HepG2 (cell line): ENCODE measurements at regions not wholly inside any gene's neighbourhood (a gene's known extent, or its start where the extent isn't known, plus 50 kb on each side); places are given as distances from the start of the nearest gene placed in this dataset.

Experiments used
- ATAC-seq: fragments of 200-7000 bp; cut with Tn5 transposase; 3 replicates; pipeline ENCODE4 v1.9.1; 2020; ENCODE audit warnings: mild to moderate bottlenecking, moderate library complexity
- BruUV-seq: library from RNA; stranded (reverse); fragments of 400-500 nt; replicated peaks from 2 replicates; lab custom pipeline; 2021; lab: Mats Ljungman, UMichigan
- CTCF ChIA-PET: fragments of 300-600 bp; formaldehyde crosslinking; extraction: SDS; loops from one replicate; lab custom pipeline; 2021; ENCODE audit warnings: low total read pairs, inconsistent platforms, low intra/inter-chr PET ratio; lab: Yijun Ruan, JAX
- POLR2A ChIA-PET: fragments of 350-600 bp; sonication (Branson Sonifier 250); formaldehyde crosslinking; loops from one replicate; lab custom pipeline; 2020; ENCODE audit warnings: antibody characterized with exemption, inconsistent platforms; lab: Yijun Ruan, JAX
- DNase-seq: peaks from one replicate; pipeline ENCODE4 v3.0.0-alpha.2; 2015; ENCODE audit warnings: low spot score
- FAIRE-seq: peaks from 3 replicates; lab custom pipeline; 2011; peaks lifted over from hg19 to GRCh38; lab: Jason Lieb, UNC
- H2AFZ ChIP-seq: one replicate; pipeline ENCODE4 v1.6.1; 2011; ENCODE audit warnings: low read length, inconsistent platforms
- H3K27ac ChIP-seq: fragments of 300-600 bp; 3 replicates; pipeline ENCODE4 v1.8.0; 2011; ENCODE audit warnings: mixed run types, mild to moderate bottlenecking, mixed read lengths, low read length, inconsistent platforms; ENCODE audit not compliant: insufficient read depth; ENCODE audit errors: extremely low read length
- H3K27me3 ChIP-seq, 2 experiments: fragments of 200-600 bp in 1 of 2; 2 replicates in 1 of 2; 3 replicates in 1 of 2; pipeline versions ENCODE4 v1.6.0 to v1.8.0; 2011; ENCODE audit warnings: low read length in 2 of 2, mild to moderate bottlenecking in 2 of 2, moderate library complexity in 2 of 2, inconsistent platforms in 1 of 2; ENCODE audit not compliant: insufficient read depth in 2 of 2, control insufficient read depth in 1 of 2
- H3K36me3 ChIP-seq, 2 experiments: fragments of 200-600 bp in 1 of 2; replicated peaks in 1 of 2; 2 replicates in 1 of 2; 3 replicates in 1 of 2; pipeline versions ENCODE4 v1.5.1 to v1.8.0; 2011; ENCODE audit warnings: low read length in 2 of 2, inconsistent platforms in 1 of 2; ENCODE audit not compliant: insufficient read depth in 2 of 2, control insufficient read depth in 1 of 2
- H3K4me1 ChIP-seq: 2 replicates; pipeline ENCODE4 v1.5.1; 2012; ENCODE audit warnings: low read length, inconsistent platforms; ENCODE audit not compliant: insufficient read depth
- H3K4me2 ChIP-seq: 2 replicates; pipeline ENCODE4 v1.6.0; 2011; ENCODE audit warnings: low read depth, low read length, inconsistent platforms
- H3K4me3 ChIP-seq, 3 experiments: fragments of 200-600 bp in 1 of 3; sonication (generic), shearing (Covaris generic) in 1 of 3; replicated peaks in 1 of 3; 2 replicates each; pipeline ENCODE4 v1.5.1; 2011 to 2016; ENCODE audit warnings: low read length in 3 of 3, inconsistent platforms in 2 of 3, low read depth in 2 of 3, mild to moderate bottlenecking in 2 of 3, control low read depth in 1 of 3, mixed read lengths in 1 of 3; ENCODE audit not compliant: insufficient read depth in 1 of 3
- H3K79me2 ChIP-seq: one replicate; pipeline ENCODE4 v1.6.1; 2011; ENCODE audit warnings: low read length, inconsistent platforms; ENCODE audit not compliant: insufficient read depth
- H3K9ac ChIP-seq: 2 replicates; pipeline ENCODE4 v1.6.0; 2011; ENCODE audit warnings: mild to moderate bottlenecking, low read depth, low read length, inconsistent platforms; ENCODE audit not compliant: insufficient read depth
- H3K9me3 ChIP-seq: 2 replicates; pipeline ENCODE4 v1.5.1; 2012; ENCODE audit warnings: mild to moderate bottlenecking, low read length
- H4K20me1 ChIP-seq: 2 replicates; pipeline ENCODE4 v1.6.0; 2011; ENCODE audit warnings: inconsistent platforms, mild to moderate bottlenecking, low read length, moderate library complexity; ENCODE audit not compliant: insufficient read depth
- CCAR2 ChIP-seq: fragments of 200-400 bp; formaldehyde crosslinking; optimal IDR thresholded peaks from 2 replicates; pipeline ENCODE3; 2018; ENCODE audit warnings: low read depth, mild to moderate bottlenecking, low read length, moderate library complexity
- CCDC6 ChIP-seq: sonication (generic); formaldehyde crosslinking; IDR thresholded peaks from 2 replicates; pipeline ENCODE4 v1.8.1; 2022; ENCODE audit warnings: mild to moderate bottlenecking, missing genetic modification reagents, moderate library complexity
- E2F5 ChIP-seq: sonication (generic); formaldehyde crosslinking; conservative IDR thresholded peaks from 2 replicates; pipeline ENCODE4 v1.4.0; 2020; ENCODE audit warnings: missing genetic modification reagents
- MAFG ChIP-seq: sonication (generic); formaldehyde crosslinking; IDR thresholded peaks from 2 replicates; pipeline ENCODE4 v1.5.1; 2020; ENCODE audit warnings: mild to moderate bottlenecking, missing genetic modification reagents
- PHF8 ChIP-seq: sonication (generic); formaldehyde crosslinking; IDR thresholded peaks from 2 replicates; pipeline ENCODE4 v1.5.0; 2020; ENCODE audit warnings: missing genetic modification reagents
- RCOR2 ChIP-seq: IDR thresholded peaks from 2 replicates; pipeline ENCODE4 v1.6.1; 2016; ENCODE audit warnings: missing biosample characterization, missing genetic modification reagents
- SAP130 ChIP-seq: IDR thresholded peaks from 2 replicates; pipeline ENCODE4 v1.6.1; 2016; ENCODE audit warnings: low read depth
- ZKSCAN5 ChIP-seq: sonication (generic); formaldehyde crosslinking; IDR thresholded peaks from 2 replicates; pipeline ENCODE4 v1.5.1; 2020; ENCODE audit warnings: mild to moderate bottlenecking, missing genetic modification reagents
- ZNF790 ChIP-seq: sonication (generic); formaldehyde crosslinking; IDR thresholded peaks from 2 replicates; pipeline ENCODE4 v1.8.0; 2022; ENCODE audit warnings: missing genetic modification reagents, mild to moderate bottlenecking, borderline replicate concordance
- ZNF792 ChIP-seq: IDR thresholded peaks from 2 replicates; pipeline ENCODE4 v1.6.1; 2016
- WGBS: methylation state at CpG from one replicate; pipeline ENCODE4 v1.1.6; 2017; ENCODE audit warnings: low lambda C conversion rate; 5-methylcytosine and 5-hydroxymethylcytosine counted together
- in situ Hi-C: cut with HindIII; loops from 2 replicates; pipeline ENCODE4 v1.10.0; 2017; ENCODE audit warnings: low pct_unique_long_range_greater_than_20kb; ENCODE audit not compliant: extremely low pct_ligation_motif_present
- intact Hi-C: fragments of 100-400 bp; cut with micrococcal nuclease; formaldehyde crosslinking; loops from one replicate; pipeline ENCODE4 v1.10.0; 2022; ENCODE audit not compliant: unreplicated experiment
- TF ChIP-seq, protein P1 (sequence below): sonication (generic); formaldehyde crosslinking; IDR thresholded peaks from 2 replicates; pipeline ENCODE4 v1.4.0; 2020; ENCODE audit warnings: missing genetic modification reagents

DNA sequence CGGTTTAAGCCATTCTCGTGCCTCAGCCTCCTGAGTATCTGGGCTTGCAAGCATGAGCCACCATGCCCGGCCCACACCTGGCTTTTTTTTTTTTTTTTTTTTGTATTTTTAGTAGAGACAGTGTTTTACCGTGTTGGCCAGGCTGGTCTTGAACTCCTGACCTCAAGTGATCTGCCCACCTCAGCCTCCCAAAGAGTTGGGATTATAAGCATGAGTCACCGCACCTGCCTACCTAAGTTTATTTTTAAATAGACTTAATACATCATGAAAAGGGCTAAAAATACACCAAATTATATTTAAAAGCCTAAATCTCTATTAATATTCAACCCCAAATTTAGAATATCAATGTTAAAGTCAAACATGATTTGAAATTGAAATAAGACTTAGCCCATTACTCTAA is 250.8 kb upstream of the MC4R start:
- in situ Hi-C loops (no loop called here), intact Hi-C loops (no loop called here)
- Histone ChIP-seq H3K27ac (no peak overlapping the region), H3K79me2 (no peaks in the 10 kb centered on the region), H3K4me2 (no peak overlapping the region), H3K9me3 (no peaks in the 10 kb centered on the region), H3K9ac (no peak overlapping the region), H3K4me3 (no peak overlapping the region), H4K20me1 (no peaks in the 10 kb centered on the region), H2AFZ (no peak overlapping the region), H3K27me3 (no peaks in the 10 kb centered on the region), H3K36me3 (no peaks in the 10 kb centered on the region), H3K4me1 (no peaks in the 10 kb centered on the region)
- WGBS: 6% methylated on average over 5 of the region's 5 CpGs
- BruUV-seq: no TSS peak
- ChIA-PET POLR2A (no interaction called here), CTCF (no interaction called here)
- TF ChIP-seq ZNF792: no peak
- ATAC-seq: no peak
- no peak for FAIRE-seq
- no peak for DNase-seq

DNA sequence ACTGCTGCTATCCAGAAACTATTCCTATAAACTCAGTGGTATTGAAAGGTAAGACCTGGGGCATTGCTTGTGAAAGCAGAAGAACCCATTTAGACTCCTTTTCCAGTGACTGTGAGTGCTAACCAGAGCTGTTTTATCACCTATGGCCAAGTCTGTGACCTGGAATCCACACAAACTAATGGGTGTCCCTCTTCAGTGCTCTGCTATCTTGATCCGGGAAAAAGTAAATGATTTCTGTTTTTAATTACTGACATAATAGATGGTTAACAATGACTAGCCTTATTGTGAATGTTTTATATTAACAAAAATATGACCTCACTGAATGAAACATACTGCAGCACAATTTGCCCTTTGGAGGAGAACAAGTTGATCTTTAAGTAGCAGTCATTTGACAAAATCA is 251.6 kb upstream of the MC4R start:
- FAIRE-seq: no peak
- BruUV-seq: no TSS peak
- ChIA-PET CTCF (no interaction called here), POLR2A (no interaction called here)
- no peak overlapping the region for H3K4me2 ChIP-seq
- no peak overlapping the region for H3K4me3 ChIP-seq
- 0% methylated on average over 1 of the region's 1 CpG for WGBS
- intact Hi-C loops: no loop called here
- in situ Hi-C loops: no loop called here
- no peak overlapping the region for H3K27ac ChIP-seq
- no peak for TF ChIP-seq MAFG (CRISPR knock-in tag)
- TF ChIP-seq, protein P1, sequence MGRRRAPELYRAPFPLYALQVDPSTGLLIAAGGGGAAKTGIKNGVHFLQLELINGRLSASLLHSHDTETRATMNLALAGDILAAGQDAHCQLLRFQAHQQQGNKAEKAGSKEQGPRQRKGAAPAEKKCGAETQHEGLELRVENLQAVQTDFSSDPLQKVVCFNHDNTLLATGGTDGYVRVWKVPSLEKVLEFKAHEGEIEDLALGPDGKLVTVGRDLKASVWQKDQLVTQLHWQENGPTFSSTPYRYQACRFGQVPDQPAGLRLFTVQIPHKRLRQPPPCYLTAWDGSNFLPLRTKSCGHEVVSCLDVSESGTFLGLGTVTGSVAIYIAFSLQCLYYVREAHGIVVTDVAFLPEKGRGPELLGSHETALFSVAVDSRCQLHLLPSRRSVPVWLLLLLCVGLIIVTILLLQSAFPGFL (CRISPR knock-in tag): no peak
- TF ChIP-seq E2F5 (CRISPR knock-in tag): no peak
- no peak for TF ChIP-seq ZKSCAN5
- no peak for TF ChIP-seq RCOR2
- TF ChIP-seq CCAR2: no peak
- no peak for TF ChIP-seq PHF8 (CRISPR knock-in tag)
- no peak for TF ChIP-seq CCDC6 (CRISPR knock-in tag)
- no peak for TF ChIP-seq ZNF790 (CRISPR knock-in tag)
- TF ChIP-seq SAP130: no peak
- no peaks in the 10 kb centered on the region for H3K4me1 ChIP-seq
- no peaks in the 10 kb centered on the region for H4K20me1 ChIP-seq
- no peak for ATAC-seq
- H3K27me3 ChIP-seq: no peaks in the 10 kb centered on the region
- H3K79me2 ChIP-seq: no peaks in the 10 kb centered on the region
- no peak overlapping the region for H3K9ac ChIP-seq
- H2AFZ ChIP-seq: no peak overlapping the region
- H3K9me3 ChIP-seq: no peaks in the 10 kb centered on the region
- DNase-seq: no peak
- no peaks in the 10 kb centered on the region for H3K36me3 ChIP-seq
